HG03354 (cell line): ENCODE measurements at regions not wholly inside any gene's neighbourhood (a gene's known extent, or its start where the extent isn't known, plus 50 kb on each side); places are given as distances from the start of the nearest gene placed in this dataset.

Source experiments
- ATAC-seq: cut with Tn5 transposase; IDR thresholded peaks from one replicate; pipeline ENCODE4 v1.9.1; 2021; ENCODE audit warnings: mild to moderate bottlenecking; ENCODE audit not compliant: unreplicated experiment, poor library complexity, severe bottlenecking

DNA sequence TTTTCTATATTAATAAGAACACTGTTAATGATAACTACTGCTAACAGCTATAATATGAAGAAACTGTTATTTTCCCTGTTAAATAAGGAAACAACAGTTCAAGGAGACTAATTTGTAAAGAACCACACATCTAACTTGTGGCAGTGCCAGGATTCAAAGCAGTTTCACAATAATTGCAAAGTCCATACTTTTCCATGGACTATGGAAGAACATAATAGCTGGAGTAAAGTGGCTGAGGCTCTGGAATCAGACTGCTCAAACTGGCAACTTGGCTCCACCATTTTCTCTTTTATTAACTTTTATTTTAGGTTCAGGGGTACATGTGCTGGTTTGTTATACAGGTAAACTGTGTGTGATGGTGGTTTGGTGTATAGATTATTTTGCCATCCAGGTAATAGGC is 393.7 kb upstream of the CPEB2 start:
- ATAC-seq, result no peak

DNA sequence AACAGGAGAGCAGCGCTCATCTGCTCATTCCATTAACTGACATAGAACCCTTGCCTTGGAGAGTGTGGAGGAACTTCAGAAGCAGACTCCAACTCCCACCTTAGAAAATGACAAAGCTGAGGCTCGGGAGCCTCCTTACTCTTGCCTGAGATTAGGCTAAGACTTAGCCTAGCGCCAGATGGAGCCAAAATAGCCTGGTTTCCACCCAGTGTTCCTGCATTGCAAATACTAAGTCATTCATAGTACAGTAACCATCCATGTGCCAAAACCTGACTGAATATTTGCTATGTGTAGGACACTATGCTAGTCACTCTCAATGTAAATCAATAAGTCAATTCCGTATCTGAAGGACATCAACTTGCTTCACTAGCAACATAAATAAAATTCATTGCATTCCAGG is 387.4 kb upstream of the CPEB2 start:
- ATAC-seq, result no peak

DNA sequence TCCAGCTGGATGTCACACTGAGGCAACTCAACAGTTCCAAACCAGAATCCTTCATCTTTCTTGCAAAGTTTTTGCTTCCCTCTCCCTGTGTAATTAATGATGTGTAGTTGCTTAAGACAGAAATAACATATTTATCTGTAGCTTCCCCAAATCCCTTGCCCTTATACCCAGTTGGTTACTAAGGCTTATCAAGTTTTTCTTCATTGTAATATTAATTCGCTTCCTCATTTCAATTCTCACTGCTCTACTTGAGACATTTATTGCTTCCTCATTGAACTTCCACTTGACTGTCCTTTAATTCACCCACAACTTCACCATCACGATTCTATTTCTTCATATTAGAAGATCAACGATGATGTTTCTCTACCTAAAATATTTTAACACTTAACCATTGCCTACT is 386.6 kb upstream of the CPEB2 start:
- ATAC-seq, result no peak

DNA sequence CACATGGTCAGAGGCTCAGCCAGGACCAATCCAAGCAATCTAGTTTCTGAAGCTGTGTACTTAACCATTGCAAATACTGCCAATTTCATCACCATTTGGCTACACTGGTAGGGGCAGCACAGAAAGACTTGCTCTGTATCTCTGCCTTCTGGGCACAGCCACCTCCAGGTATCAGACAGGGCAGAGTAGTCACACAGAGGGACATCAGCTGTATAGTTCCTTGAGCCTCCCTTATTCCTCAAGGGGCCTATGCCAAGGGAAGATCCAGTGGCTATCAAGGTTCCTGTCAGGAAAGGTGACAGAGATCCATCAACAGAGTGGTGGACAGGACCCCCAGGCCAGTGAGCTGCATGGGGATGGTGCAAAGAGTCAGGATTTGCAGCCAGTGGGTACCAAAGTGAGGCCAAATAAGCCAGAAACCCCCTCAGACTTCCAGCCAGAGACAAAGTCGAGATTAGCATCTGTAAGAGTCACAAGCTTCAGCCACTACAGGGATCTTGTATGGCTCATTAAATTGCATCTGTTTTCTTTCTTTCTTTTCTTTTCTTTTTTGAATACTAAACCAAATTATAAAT is 381.6 kb upstream of the CPEB2 start:
- ATAC-seq, result no peak

DNA sequence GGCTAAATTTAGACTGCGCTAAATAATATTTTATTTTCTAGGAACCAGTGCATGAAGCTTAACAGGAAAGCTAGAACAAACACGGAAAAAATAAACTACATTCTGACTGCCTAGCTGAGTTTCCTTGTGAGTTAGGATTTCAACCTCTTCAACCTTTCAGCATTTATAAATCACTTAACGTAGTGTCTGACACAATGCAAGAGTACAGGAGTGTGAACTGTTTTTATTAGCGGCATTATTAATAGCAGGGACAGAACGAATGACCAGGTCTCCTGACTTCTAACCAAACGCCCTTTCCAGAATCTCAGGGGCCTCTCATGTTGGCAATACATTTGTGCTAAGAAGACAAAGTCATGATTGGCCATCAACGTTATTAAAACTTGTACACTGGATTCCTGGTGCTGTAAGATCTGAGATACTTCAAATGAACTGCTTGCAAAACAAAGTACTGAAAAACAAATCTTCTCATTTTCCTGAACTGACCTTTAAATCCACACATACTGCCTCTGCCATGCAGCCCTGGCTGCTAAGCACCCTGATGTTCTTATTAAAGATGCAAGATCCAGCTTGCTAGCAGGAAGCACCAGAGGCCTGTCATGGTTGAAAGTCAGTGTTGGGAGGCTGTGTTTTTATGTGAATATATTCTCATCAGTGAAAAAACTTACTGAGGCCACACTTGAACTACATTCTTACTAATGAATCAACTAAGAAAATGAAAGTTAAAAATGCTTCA is 380.4 kb upstream of the CPEB2 start:
- ATAC-seq, result no peak

DNA sequence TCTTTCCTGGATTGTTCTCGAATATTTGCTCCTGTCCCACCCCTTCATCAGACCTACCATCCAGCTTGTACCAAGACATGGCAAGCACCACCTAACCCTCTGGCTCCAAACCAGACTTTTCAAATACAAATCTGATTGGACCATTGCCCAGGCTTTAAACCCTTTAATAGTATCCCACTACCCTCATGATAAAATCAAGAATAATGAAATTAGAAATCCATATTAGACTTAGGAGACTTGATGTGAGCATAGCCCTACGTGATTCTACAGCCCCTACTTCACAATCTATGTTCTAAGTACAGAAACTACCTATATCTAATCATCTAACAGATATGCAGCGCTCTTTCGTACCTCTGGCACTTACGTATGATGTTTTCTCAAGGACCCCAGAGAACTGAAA is 375.2 kb upstream of the CPEB2 start:
- no peak for ATAC-seq

DNA sequence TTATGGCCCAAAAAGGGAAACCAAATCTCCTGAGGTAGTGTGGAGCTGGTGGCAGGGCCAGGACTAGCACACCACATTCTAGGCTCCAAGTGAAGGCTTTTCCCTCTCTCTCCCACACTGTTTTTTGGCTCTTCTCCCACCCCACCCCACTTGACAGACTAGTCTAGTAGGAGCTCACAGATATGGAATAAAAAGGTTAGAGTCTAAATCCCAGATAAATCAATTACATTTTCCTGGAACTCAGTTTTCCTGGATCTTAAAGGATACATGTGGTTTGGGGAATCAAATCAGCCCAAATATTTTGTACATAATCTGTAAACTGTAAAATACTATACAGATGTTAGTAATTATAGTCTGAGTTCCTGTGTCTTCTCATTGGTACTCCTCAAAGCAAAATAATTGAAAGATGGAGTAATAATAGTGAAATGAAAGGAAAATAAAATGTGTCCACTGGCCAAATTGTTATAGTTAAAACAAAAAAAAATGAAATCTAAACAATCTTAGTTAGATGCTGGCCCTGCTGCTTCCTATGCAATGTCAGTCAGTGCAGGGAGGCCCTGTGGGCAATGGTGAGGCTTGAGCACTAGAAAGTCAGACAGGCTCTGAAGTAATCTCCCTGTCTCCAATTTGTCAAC is 370.4 kb upstream of the CPEB2 start:
- ATAC-seq, result no peak

DNA sequence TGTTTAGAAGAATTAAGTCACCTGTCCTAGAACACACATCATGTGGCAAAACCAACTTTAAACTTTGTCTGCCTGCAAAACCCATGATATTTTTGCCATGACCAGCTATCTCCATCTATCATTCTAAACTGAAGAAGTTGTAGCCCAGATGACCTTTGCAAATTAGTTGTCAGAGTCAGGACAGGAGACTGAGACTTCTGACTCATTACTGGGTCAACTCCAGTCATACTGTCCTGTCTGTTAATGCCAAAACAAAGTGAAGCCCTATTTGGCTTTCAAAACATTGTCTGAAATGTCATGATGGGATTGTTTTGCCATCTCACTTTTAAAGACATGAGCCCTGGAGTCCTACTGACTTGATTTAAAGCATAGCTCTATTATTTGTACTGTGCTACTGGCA is 365.7 kb upstream of the CPEB2 start:
- no peak for ATAC-seq

DNA sequence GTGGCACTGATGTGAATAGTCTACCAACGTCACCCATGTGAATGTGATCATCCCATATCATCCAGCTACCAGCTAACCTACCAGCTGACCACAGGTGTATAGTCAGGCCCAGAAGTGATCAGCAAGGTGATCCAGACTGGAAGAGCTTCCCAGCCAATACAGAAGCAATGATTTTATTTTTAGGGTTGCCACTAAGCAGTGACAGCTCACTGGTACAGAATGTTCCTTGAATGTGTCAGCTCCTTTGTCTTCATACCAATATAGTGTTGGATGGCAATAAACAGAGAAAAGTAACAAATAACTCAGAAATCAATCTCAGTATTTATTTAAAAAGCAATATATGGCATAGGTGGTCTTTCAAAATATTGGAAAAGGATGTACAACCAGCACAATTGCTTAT is 361.8 kb upstream of the CPEB2 start:
- no peak for ATAC-seq

DNA sequence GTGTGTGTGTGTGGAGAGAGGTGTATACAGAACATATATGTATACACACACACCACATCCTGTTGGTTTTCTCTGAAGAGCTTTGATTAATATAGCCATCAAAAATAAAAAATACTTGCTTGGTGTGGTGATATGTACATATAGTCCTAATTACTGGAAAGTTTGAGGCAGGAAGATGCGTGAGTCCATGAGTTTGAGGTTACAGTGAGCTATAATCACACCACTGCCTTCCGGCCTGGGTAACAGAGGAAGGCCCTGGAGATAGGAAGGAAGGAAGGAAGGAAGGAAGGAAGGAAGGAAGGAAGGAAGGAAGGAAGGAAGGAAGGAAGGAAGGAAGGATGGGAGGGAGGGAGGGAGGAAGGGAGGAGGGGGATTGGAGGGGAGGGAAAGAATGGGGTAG is 360.4 kb upstream of the CPEB2 start:
- no peak for ATAC-seq

DNA sequence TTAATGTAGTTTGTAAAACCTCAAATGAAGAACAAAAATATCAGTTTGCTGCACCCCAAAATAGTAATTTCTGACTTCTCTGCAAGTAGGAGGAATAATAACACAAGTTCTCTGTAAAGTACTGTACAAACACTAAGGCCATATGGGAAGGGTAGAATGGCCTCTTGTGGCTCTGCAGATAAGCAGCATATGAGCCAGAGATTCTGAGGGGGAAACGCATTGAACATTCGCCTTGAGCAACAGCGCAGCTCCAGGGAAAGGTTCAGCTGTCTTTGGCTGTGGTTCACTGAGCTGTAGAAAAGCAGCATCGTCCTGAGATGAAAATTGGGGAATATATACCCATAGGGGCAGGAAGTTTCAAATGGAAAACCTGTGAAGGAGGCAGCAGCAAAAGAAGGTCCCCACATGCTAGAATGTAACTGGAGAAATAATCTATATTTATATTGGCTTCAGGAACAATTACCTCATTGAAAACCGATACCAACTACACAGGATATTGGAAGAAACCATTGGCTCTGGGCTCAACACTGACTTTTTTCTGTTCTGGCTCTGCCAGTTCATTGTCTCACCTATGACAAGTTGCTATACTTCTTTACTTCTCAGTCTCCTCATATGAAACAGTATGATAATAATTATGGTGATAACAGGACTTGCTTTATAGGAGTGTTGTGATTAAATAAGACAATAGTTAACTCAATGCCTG is 357.6 kb upstream of the CPEB2 start:
- no peak for ATAC-seq

DNA sequence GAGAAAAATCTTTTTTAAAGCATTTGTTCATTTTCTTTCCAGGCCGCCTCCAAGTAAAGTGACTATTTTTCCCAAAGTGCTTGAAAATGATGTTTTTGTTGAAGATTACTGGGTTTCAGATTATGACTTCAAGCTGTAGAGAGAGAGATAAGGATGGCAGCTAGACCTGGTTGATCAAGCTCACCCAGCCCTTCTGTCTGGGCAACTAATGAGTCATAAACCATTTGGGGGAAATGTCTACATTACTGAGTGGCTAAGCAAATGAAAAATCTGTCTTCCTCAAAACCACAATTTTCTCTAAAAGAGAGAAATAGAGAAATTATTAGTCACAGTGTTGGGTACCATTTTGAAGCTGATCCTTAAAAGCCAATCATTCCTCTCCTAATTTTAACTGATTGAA is 355.4 kb upstream of the CPEB2 start:
- no peak for ATAC-seq

DNA sequence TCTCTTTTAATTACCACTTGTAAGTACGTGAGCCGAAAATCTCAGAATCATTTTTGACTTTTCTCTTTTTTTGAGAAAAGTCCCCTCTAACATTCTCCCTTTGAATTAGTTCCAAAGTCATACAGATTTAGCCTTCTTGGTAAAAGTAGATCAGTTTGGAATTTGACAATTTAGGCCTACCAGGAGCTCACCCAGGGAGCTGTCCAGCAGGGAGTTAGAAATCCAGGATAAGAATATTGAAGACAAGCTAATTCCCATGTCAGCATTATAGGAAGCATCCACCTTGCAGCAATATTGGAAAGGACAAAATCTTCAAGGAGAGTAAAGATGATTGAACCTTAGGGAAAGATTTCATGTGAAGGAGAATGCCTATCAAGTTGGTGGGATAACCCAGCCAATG is 352.2 kb upstream of the CPEB2 start:
- no peak for ATAC-seq

DNA sequence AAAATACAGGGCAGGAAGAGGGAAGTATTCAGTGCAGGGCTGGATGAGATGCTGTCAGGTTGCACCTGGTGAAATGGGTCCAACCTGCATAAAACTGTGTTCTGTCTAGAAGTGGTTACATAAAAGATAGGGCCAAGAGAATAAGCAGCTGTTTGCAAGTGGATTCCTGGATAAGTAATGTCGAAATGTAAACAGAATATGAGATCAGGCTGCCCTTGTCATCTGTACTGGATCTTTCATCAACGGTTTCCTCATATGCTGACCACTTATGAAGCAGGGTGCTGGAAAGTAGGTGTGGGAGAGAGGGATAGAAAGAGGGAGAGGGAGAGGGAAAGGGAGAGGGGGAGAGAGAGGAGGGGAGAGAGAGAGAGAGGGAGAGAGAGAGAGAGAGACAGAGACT is 349.8 kb upstream of the CPEB2 start:
- no peak for ATAC-seq

DNA sequence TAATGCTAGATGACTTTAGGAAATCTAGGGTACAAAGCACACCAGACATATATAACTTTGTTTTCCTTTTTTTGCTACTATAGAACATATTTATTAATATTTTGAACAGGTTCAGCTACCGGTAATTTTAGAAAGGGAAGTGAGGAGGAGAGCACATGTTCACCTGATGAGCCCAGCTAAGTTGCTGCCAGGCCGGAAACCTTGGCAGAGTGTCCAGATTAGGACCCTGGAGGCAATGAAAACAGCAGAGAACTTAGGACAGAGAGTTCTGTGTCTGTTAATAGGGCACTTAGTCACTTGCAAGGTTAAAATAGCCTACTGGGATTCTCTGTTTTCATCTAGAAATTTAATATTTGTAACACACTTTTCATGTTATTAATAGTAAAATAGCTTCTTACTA is 348.9 kb upstream of the CPEB2 start:
- ATAC-seq, result no peak

DNA sequence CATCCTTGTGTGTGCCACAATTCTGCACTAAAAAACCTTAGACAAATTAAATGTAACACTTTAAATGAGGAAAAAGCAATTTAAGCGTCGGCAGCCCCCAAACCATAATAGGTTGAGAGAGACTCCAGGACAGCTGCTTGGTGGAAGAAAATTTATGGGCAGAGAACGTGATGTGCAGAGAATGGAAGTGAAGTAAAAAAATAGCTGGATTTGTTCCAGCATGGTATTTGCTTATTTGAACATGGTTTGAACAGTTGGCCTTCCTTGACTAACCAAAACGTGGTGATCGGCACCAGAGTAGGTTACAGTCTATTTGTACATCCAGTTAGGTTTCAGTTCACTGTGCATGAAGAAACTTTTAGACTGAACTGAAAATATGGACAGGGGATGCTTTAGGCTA is 343.0 kb upstream of the CPEB2 start:
- no peak for ATAC-seq

DNA sequence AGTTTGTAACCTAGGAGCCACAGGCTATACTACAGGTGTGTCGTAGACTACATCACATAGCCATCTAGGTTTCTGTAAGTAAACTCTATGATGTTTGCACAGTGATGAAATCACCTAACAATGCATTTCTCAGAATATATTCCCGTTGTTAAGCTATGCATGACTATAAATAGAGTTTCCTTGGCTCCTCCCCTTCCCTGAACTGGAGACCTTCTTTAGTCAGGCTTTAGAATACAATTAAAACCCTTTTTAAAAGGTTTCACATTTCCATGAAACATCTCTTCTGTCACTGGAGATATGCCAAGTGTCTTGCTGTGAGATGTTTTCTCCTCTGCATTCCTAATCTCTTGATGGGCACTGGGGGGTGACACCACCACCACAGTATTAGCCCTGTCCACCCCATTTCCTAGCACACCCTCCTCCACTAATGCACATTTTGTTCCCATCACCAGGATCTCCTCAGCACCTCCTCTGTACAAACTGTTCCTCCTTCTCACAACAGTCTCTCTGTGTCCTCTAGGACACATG is 334.6 kb upstream of the CPEB2 start:
- no peak for ATAC-seq

DNA sequence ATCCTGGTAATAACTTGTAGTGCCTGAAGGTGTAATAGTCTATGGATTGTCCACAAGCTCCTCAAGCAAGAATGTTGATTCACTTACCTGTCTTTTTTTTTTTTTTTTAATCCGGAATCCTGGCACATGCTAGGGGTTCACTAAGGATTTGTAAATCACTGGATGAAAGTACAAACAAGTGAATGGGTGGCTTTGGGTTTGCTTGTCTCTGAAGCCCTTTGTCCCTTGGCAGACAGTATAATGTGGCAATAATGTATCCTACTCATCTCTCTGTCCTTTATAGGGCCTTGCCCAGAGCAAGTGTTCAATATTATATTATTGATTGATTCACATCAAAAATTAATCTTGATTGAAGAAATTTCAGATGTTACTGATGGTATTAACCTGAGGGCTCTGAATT is 334.0 kb upstream of the CPEB2 start:
- no peak for ATAC-seq

DNA sequence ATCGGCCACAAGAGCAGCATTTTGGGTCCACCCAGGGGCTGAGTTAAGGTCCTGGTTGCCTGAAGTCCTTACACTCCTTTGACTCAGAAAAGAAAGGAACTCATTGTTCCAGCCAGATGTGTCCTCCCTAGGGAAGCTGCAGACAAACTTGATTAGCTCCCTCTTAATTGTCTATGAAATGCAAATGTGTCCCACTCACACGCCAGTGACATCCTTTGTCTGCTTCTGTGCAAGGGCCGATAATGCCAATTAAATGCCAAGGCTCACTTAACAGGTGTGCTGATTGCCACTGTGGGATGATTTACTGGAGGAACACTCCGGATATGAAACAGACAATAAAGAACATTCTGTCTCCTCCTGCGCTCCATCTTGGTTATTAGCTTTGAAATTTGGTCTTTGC is 332.9 kb upstream of the CPEB2 start:
- ATAC-seq, result no peak

DNA sequence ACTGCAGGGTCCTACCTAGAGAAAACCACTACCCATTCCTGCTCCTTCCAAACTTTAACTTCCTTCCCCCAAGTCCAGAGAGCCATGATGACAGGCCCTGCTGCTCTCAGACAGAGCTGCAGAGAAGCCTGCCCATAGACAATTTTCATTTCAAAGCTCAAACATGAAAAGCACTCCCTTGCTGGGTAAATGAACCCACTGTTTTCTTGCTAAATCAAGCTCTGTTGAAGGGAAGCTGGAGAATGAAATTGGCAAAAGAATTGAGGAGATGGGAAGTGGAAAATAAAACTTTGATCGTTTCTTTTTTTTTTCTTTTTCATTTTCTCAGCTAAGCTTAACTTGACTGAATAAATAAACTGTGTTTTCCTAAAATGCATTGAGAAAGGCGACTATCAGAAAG is 331.1 kb upstream of the CPEB2 start:
- no peak for ATAC-seq
